ENCODE measurements at regions not wholly inside any gene's neighbourhood (a gene's known extent, or its start where the extent isn't known, plus 50 kb on each side); places are given as distances from the start of the nearest gene placed in this dataset.

DNA sequence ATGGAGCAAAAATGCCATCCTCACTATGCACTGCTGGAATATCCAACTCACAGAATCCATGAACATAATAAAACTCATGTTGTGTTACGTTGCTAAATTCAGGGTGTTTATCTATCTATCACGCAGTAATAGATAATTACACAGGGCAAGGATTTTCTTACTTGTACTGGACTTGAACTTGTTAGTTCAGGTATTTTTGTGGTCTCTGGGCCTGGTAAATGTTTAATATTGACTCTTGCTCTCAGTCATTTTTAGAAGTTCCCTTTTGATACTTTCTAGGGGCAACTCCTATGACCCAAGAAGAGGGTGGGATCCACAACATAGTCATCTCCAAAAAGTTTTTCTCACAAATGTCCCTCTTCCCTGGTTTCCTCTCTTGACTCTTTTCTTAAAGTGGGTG, 522.4 kb upstream of the IGFBP7 start:
- no peak overlapping the region for H3K4me3 ChIP-seq (ENCODE audit: low read depth, low read length)
- H3K4me1 ChIP-seq (ENCODE audit: control insufficient read depth, insufficient read depth, low read length) = no peaks in the 10 kb centered on the region
- no peaks in the 10 kb centered on the region for H3K36me3 ChIP-seq (ENCODE audit: control insufficient read depth, insufficient read depth, low read length)
- H3K27me3 ChIP-seq (ENCODE audit: control insufficient read depth, insufficient read depth, low read length) = no peaks in the 10 kb centered on the region
- H3K9me3 ChIP-seq (ENCODE audit: control insufficient read depth, insufficient read depth, low read length) = no peaks in the 10 kb centered on the region
- no peak overlapping the region for H3K9ac ChIP-seq (ENCODE audit: low read depth, low read length)

DNA sequence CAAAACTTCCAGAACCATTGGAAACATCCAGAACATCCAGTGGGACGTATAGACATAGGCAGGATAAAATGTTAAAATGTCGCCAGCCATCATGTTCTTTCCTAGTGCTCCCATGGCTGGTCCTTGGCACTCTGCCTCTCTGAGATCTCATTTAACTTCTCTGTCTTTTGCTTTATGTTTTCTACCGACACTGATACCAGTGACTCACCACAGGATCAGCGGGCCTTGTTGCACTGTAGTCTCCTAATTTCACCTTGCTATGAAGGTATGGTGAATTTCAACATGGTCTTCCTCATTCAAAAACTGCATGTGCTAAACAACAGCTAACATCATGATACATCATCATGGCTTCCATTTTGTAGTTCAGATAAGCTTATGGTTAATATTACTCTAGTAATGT, 521.0 kb upstream of the IGFBP7 start:
- H3K9me3 ChIP-seq (ENCODE audit: control insufficient read depth, insufficient read depth, low read length) = no peaks in the 10 kb centered on the region

DNA sequence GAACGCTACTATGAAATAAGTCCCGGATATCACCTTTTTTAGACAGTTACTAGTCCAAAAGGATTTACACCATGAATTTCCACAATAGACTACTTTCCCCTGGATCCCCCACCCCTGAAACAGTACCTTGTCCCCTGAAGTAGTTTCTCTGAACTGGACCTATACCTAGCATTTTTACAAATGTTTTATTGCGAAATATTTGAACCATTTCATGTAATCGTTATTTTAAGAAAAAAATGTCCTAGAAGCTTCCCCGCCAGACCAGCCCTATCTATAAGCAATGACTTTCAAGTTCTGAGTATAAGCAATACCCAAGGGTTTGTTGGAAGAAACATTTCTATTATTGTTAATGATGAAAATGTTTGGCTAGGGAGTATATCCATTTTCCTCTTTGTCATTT, 517.8 kb upstream of the IGFBP7 start:
- Histone ChIP-seq H3K4me1 (ENCODE audit: control insufficient read depth, insufficient read depth, low read length) (no peaks in the 10 kb centered on the region), H3K9me3 (ENCODE audit: control insufficient read depth, insufficient read depth, low read length) (peaks cover 4% of the 10 kb centered on the region), H3K4me3 (ENCODE audit: low read depth, low read length) (no peak overlapping the region), H3K27me3 (ENCODE audit: control insufficient read depth, insufficient read depth, low read length) (no peaks in the 10 kb centered on the region), H3K9ac (ENCODE audit: low read depth, low read length) (no peak overlapping the region), H3K36me3 (ENCODE audit: control insufficient read depth, insufficient read depth, low read length) (no peaks in the 10 kb centered on the region)

More for the DNA sequence above, 521.0 kb upstream of the IGFBP7 start:
- no peaks in the 10 kb centered on the region for H3K4me1 ChIP-seq (ENCODE audit: control insufficient read depth, insufficient read depth, low read length)
- H3K9ac ChIP-seq (ENCODE audit: low read depth, low read length) = no peak overlapping the region
- H3K4me3 ChIP-seq (ENCODE audit: low read depth, low read length) = no peak overlapping the region
- H3K36me3 ChIP-seq (ENCODE audit: control insufficient read depth, insufficient read depth, low read length) = no peaks in the 10 kb centered on the region
- no peaks in the 10 kb centered on the region for H3K27me3 ChIP-seq (ENCODE audit: control insufficient read depth, insufficient read depth, low read length)

DNA sequence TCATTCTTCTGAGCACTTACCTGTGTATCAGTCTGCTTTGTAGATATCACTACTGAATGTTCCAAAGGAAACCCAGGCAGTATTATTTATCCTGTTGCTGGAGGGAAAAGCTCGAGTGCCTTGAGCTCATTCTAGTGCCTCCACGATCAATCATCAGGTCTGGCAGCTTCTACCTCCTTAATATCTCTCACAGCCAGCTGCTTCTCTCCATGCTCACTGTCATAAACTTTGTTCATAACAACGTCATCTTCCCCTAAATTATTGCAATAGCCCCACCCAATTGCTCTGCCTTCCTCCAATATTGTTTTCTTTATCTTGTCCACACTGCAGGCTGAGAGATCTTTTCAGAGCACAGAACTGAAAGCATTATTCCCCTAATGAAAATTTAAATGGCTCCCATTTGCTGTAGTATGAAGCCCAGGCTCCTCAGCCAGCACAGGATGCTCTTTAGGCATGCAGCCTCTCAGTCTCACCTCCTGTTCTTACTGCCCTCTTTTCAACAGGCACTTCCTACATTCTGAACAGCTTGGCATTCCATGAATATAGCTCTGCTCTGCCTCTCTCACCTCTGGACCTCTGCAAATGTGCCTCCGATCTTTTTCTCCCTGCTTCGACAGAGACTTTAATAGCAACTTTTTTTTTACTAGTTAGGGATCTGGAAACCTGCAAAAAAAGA, 504.2 kb upstream of the IGFBP7 start:
- no peak overlapping the region for H3K9ac ChIP-seq (ENCODE audit: low read depth, low read length)
- H3K4me1 ChIP-seq (ENCODE audit: control insufficient read depth, insufficient read depth, low read length) = no peaks in the 10 kb centered on the region
- no peaks in the 10 kb centered on the region for H3K36me3 ChIP-seq (ENCODE audit: control insufficient read depth, insufficient read depth, low read length)
- H3K9me3 ChIP-seq (ENCODE audit: control insufficient read depth, insufficient read depth, low read length) = no peaks in the 10 kb centered on the region
- H3K27me3 ChIP-seq (ENCODE audit: control insufficient read depth, insufficient read depth, low read length) = no peaks in the 10 kb centered on the region
- H3K4me3 ChIP-seq (ENCODE audit: low read depth, low read length) = no peak overlapping the region

DNA sequence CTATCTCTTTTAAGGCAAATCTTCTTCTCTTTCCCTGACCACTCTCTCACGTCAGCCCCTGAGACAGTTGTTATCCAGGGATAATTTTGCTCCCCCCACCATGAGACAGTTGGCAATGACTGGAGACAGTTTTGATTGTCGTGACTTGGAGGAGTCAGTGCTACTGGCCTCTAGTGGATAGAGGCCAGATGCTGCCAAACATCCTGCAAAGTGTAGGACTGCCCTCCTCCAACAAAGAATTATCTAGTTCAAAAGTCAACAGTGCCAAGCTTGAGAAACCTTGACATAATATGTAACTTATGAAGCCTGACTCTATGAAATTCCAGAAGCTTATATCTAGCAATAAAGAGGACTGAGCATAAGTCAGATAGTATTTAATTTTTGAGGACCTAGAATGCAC, 502.1 kb upstream of the IGFBP7 start:
- Histone ChIP-seq H3K4me3 (ENCODE audit: low read depth, low read length) (no peak overlapping the region), H3K36me3 (ENCODE audit: control insufficient read depth, insufficient read depth, low read length) (no peaks in the 10 kb centered on the region), H3K4me1 (ENCODE audit: control insufficient read depth, insufficient read depth, low read length) (no peaks in the 10 kb centered on the region), H3K9me3 (ENCODE audit: control insufficient read depth, insufficient read depth, low read length) (no peaks in the 10 kb centered on the region), H3K27me3 (ENCODE audit: control insufficient read depth, insufficient read depth, low read length) (no peaks in the 10 kb centered on the region), H3K9ac (ENCODE audit: low read depth, low read length) (no peak overlapping the region)

DNA sequence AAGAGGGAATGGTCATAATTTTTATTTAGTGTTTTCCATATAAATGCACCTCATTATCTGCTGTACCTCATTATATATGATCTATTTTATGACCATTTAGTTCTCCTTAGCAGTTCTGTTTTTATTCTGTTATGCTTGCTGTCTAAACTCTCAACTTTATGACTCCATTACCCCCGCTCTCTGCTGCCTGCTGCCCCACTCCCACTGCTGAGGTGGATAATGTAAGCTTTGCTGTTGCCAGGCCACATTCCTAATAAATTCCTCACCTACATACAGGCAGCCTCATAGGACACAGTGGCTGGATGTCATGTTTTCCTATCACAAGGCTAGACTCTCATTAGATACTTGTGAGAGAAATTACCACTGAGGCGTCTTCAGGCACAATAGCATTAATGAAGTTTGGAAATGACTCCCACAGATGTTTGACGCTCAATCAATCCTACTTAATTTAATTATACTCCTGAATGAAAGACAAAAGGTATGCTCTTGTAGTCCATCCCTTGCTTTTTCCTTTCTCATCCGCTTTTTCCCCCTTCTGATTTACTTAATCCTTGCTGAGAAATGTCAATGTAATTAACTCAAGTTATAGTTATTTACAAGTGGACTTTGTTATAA, 497.5 kb upstream of the IGFBP7 start:
- H3K36me3 ChIP-seq (ENCODE audit: control insufficient read depth, insufficient read depth, low read length) = no peaks in the 10 kb centered on the region
- H3K4me3 ChIP-seq (ENCODE audit: low read depth, low read length) = no peak overlapping the region
- H3K9ac ChIP-seq (ENCODE audit: low read depth, low read length) = no peak overlapping the region
- H3K9me3 ChIP-seq (ENCODE audit: control insufficient read depth, insufficient read depth, low read length) = no peaks in the 10 kb centered on the region
- no peaks in the 10 kb centered on the region for H3K4me1 ChIP-seq (ENCODE audit: control insufficient read depth, insufficient read depth, low read length)
- no peaks in the 10 kb centered on the region for H3K27me3 ChIP-seq (ENCODE audit: control insufficient read depth, insufficient read depth, low read length)

DNA sequence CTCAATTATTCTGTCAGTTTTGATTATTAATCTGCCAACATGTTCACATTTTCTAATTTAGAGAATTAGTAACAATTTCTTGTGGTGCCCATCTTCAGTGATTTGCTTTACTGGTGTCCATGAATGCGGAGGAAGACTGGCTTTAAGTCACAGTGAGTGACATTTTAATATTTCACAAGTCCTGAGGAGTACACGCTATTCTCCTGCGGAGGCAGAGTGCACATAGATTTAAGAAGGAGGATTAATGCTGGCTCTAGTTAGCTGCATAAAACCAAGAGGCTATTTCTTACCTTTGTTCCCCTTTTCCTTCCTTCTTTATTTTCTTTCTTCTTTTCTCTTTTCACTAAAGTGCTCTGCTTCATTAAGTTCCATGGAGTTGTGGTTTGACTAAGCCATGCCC, 495.2 kb upstream of the IGFBP7 start:
- H3K9ac ChIP-seq (ENCODE audit: low read depth, low read length) = no peak overlapping the region
- H3K4me3 ChIP-seq (ENCODE audit: low read depth, low read length) = no peak overlapping the region
- no peaks in the 10 kb centered on the region for H3K4me1 ChIP-seq (ENCODE audit: control insufficient read depth, insufficient read depth, low read length)
- H3K9me3 ChIP-seq (ENCODE audit: control insufficient read depth, insufficient read depth, low read length) = no peaks in the 10 kb centered on the region
- no peaks in the 10 kb centered on the region for H3K36me3 ChIP-seq (ENCODE audit: control insufficient read depth, insufficient read depth, low read length)
- no peaks in the 10 kb centered on the region for H3K27me3 ChIP-seq (ENCODE audit: control insufficient read depth, insufficient read depth, low read length)

DNA sequence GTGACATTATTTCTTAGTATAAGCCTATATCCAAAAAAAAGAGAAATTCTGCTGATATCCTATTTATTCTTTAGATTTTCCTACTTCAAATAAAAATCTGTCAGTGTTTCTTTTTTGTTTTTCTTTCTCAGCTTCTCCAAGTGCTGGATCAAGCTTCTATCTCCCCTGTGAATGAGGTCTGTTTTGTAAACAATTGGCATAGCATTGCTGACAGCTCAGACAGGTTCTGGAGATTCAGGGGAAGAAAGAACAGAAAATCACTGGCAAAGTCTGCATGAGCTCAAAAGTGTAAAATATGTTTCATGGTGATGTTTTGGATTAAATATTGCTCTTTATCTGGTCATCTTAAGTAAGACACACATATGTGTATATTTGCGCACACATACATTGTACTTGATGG, 492.0 kb upstream of the IGFBP7 start:
- Histone ChIP-seq H3K9me3 (ENCODE audit: control insufficient read depth, insufficient read depth, low read length) (no peaks in the 10 kb centered on the region), H3K9ac (ENCODE audit: low read depth, low read length) (no peak overlapping the region), H3K4me3 (ENCODE audit: low read depth, low read length) (no peak overlapping the region), H3K36me3 (ENCODE audit: control insufficient read depth, insufficient read depth, low read length) (no peaks in the 10 kb centered on the region), H3K4me1 (ENCODE audit: control insufficient read depth, insufficient read depth, low read length) (no peaks in the 10 kb centered on the region), H3K27me3 (ENCODE audit: control insufficient read depth, insufficient read depth, low read length) (no peaks in the 10 kb centered on the region)

DNA sequence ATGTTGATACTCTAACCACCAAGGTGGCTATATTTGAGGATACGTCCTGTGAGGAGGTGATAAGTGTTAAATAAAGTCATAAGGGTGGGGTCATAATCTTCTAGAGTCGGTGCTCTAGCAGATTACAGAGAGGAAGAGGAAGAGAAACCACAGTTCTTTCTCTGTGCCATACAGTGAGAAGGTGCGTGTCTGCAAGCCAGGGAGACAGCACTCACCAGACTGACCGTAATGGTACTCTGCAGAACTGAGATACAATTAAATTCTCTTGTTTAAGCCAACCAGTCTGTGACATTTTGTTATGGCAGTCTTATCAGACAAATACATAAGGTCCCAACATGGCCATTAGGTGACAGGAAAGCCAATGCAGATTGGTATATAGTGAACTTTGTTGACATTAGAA, 480.9 kb upstream of the IGFBP7 start:
- no peak overlapping the region for H3K9ac ChIP-seq (ENCODE audit: low read depth, low read length)
- H3K9me3 ChIP-seq (ENCODE audit: control insufficient read depth, insufficient read depth, low read length) = no peaks in the 10 kb centered on the region
- no peaks in the 10 kb centered on the region for H3K36me3 ChIP-seq (ENCODE audit: control insufficient read depth, insufficient read depth, low read length)
- no peaks in the 10 kb centered on the region for H3K27me3 ChIP-seq (ENCODE audit: control insufficient read depth, insufficient read depth, low read length)
- H3K4me3 ChIP-seq (ENCODE audit: low read depth, low read length) = no peak overlapping the region
- no peaks in the 10 kb centered on the region for H3K4me1 ChIP-seq (ENCODE audit: control insufficient read depth, insufficient read depth, low read length)

DNA sequence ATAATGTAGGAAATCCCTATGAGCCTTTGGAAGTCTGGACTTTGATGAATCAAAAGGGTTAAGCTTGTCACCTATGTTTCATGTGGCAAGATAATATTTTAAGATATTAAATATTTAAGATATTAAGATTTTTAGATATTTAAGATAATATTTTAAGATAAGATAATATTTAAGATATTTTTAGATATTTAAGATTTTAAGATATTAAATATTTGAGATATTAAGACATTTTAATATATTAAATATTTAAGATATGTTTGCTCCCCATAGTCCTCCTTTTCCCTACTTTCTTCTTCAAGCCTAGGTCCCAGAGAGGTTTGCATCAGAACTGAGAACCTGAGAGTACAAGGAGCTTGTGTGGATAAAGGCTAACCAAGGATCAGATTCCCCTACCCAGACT, 478.4 kb upstream of the IGFBP7 start:
- H3K36me3 ChIP-seq (ENCODE audit: control insufficient read depth, insufficient read depth, low read length) = no peaks in the 10 kb centered on the region
- no peaks in the 10 kb centered on the region for H3K4me1 ChIP-seq (ENCODE audit: control insufficient read depth, insufficient read depth, low read length)
- no peak overlapping the region for H3K4me3 ChIP-seq (ENCODE audit: low read depth, low read length)
- no peaks in the 10 kb centered on the region for H3K9me3 ChIP-seq (ENCODE audit: control insufficient read depth, insufficient read depth, low read length)
- H3K9ac ChIP-seq (ENCODE audit: low read depth, low read length) = no peak overlapping the region
- no peaks in the 10 kb centered on the region for H3K27me3 ChIP-seq (ENCODE audit: control insufficient read depth, insufficient read depth, low read length)

DNA sequence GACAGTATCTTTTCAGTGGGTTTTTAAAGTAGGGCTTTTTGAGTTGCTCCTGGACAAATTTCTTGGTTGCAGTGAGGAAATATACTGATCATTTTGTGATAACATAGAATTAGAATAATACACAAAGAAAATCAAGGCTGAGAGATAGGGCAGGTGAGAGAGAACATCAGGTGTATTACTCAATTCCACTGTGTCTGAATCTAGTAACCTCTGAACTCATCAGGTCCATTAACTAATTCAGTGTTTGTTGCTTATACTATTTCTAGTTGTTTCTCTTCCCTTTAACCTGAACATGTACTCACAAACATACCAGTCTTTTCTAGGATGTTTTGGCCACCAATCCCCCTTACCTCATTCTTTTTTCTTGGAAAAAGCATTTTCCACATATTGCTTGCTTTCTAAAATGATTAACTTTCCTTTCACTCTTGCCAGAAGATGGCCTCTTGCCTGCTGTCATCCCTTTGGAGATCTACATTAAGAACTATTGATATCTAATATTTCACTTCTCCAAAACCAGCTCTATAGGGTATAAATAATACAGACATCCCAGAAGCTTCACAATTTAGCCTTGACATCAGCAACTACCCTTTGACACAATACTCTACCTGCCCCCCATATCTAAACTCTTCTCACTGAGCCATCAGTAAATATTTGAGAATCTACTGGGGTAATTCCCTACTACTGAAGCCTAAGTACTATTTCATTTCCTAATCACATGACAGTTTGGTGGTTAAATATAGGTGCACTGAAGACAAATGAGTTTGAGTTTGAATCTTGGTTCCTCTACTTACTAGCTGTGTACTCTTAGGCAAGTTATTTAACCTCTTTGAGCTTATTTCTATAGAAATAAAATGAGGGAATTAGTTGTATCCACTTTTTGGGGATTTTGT, 470.8 kb upstream of the IGFBP7 start:
- no peak overlapping the region for H3K9ac ChIP-seq (ENCODE audit: low read depth, low read length)
- H3K4me1 ChIP-seq (ENCODE audit: control insufficient read depth, insufficient read depth, low read length) = no peaks in the 10 kb centered on the region
- no peaks in the 10 kb centered on the region for H3K27me3 ChIP-seq (ENCODE audit: control insufficient read depth, insufficient read depth, low read length)
- H3K9me3 ChIP-seq (ENCODE audit: control insufficient read depth, insufficient read depth, low read length) = no peaks in the 10 kb centered on the region
- H3K36me3 ChIP-seq (ENCODE audit: control insufficient read depth, insufficient read depth, low read length) = no peaks in the 10 kb centered on the region
- no peak overlapping the region for H3K4me3 ChIP-seq (ENCODE audit: low read depth, low read length)

DNA sequence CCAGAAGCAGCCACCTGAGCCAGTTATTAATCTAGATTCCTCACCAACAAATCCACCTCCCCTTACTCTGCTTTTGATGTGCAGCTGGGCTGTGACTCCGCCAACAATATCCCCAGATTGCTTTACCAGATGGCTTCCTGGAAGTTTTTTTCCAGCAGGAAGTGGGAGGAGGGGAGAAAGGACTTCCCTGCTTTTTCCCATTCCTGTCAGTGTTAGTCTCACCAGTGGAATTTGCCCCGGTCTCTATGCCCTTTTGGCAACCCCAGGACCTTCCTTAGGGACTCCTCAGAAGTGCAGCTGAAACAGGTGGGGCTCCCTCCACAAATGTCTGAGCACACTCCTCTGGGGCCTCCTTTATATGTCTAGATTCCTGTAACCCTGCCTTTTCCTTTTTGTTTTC, 465.2 kb upstream of the IGFBP7 start:
- Histone ChIP-seq H3K9me3 (ENCODE audit: control insufficient read depth, insufficient read depth, low read length) (no peaks in the 10 kb centered on the region), H3K4me1 (ENCODE audit: control insufficient read depth, insufficient read depth, low read length) (no peaks in the 10 kb centered on the region), H3K36me3 (ENCODE audit: control insufficient read depth, insufficient read depth, low read length) (no peaks in the 10 kb centered on the region), H3K27me3 (ENCODE audit: control insufficient read depth, insufficient read depth, low read length) (no peaks in the 10 kb centered on the region), H3K4me3 (ENCODE audit: low read depth, low read length) (no peak overlapping the region), H3K9ac (ENCODE audit: low read depth, low read length) (no peak overlapping the region)

Measured in iPS-15b (cell line).